ENCODE measurements at regions not wholly inside any gene's neighbourhood (a gene's known extent, or its start where the extent isn't known, plus 50 kb on each side); places are given as distances from the start of the nearest gene placed in this dataset.
"Not testable (repeated sequence)": the region's sequence is repeated elsewhere in the genome, so short reads cannot be mapped to it uniquely, and the experiment has no call there.

DNA sequence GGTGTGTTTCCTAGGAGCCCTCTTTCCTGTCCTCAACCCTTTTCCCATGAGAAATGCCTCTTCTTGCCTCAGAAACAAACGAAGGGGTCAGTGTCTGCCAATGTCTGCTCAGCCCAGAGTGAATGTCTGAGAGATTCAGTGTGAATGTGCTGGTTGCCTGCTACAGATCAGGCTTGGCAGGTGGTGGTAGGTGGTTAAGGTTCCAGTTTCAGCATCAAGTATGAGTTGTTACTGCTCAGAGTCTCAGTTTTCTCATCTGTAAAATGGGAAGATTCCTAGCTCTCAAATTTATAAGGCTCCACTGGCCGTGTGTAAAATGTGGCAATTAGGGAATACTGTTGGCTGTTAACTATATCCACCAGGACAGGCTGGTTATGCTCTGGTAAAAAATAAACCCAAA lies 96.3 kb upstream of the PLGLB2 start:
- TF ChIP-seq CTCF, POLR2A (IDR thresholded peaks at IDR 0.05): not testable (repeated sequence)
